ENCODE measurements at regions not wholly inside any gene's neighbourhood (a gene's known extent, or its start where the extent isn't known, plus 50 kb on each side); places are given as distances from the start of the nearest gene placed in this dataset.
"Not testable (repeated sequence)": the region's sequence is repeated elsewhere in the genome, so short reads cannot be mapped to it uniquely, and the experiment has no call there.

DNA sequence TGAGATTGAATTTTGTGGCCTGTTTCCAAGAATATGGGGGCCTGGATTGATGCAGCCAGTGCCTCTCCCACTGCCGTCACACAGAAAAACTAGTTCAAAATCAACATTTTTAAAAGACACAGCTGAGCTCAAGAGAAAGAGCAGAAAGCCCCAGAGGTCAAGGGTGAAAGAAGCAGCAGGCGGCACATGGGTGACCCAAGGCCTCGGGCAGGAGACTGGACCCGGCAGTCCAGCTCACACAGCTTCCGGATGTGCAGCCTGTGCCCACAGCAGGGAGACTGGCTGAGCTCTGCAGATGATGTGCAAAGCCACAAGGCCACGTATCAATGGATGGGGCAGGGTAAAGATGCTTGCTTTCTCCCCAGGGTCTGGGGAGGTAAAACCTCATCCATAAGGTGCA is 50.4 kb upstream of the RNF32 start:
- no peak for DNase-seq (ENCODE audit: low read depth)

DNA sequence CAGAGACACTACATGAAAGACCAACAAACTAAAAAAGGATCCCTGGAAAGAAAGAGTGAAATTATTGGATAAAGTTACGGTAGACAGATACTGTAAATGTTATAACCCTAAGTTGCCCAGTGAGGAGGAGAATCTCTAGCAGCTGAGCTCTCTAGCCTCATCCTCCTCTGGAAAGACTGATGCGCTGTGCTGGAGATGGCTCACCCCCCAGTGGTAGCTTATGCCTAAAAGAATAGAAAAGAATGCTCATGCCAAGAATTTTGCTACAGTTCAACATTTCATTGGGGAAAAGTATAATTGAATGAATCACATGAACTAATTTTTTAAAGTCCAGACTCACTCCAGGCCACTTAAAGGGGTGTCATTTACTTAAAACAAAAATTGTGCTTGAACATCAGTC is 50.8 kb upstream of the RNF32 start:
- no peak for DNase-seq (ENCODE audit: low read depth)

DNA sequence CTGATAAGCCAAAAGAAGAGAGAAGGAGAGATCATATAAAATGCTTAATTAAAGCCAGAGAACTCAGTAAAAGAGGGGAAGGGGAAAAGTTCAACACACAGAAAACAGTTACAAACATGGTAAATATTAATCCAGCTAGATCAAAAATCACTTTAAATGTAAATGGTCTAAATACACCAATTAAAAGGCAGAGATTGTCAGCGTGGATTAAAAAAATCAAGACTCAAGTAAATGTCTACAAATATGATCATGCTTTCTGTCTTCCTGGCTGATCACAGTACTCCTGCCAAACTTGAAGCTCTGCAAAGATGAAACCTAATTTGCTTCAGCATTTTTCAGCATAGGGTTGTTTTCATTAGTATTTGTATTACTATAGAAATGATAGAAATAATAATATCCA is 54.6 kb upstream of the RNF32 start:
- DNase-seq (ENCODE audit: low read depth): no peak

DNA sequence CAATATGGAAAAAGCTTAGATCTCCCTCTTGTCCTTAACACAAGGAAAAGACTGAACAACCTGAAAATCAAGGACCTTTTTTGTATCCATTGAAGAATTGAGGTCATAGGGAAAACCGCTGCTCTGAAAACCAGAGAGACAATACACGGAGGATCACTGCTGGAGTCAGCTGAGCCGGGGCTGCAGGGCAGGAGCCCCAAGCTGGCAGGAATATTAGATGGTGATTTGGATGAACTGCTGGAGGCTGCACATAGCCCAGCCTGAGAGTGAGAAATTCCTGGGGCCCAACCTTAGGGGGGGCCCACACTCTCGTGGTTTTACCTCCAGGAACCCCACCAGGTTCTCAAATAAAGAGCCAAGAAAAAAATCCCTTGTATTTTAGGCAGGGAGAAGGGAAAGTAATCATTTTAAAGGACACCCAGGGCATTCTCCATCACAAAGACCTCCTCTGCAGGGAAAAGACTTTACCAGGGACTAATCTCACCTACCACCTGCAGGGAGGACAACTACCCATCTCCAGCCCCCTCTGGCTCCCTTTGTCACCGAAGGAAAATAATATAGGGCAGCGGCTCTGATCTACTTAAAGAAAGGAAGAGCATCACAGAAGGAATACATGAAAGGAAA is 55.4 kb upstream of the RNF32 start:
- no peak for DNase-seq (ENCODE audit: low read depth)

DNA sequence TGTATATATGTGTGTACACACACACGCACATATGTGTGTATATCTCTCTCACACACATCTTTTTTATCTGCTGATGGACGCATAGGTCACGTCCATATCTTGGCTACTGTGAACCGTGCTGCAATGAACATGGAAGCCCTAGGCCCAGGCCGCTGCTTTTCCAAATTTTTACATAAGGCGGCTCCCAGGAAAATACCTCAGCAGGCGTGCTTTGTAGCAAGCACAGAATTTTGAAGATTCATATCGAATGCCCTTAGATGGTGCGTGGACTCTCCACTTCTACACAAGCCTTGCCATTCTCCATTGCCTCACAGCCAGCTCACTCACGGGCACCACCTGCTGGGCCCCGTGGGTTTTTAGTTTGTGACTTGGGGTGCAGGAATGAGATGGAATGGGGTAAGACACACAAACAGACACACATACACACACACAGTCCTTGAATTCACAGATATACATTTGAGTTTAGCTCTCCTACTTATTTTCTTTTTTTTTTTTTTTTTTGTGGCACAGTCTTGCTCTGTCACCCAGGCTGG is 57.9 kb upstream of the RNF32 start:
- no peak for DNase-seq (ENCODE audit: low read depth)

DNA sequence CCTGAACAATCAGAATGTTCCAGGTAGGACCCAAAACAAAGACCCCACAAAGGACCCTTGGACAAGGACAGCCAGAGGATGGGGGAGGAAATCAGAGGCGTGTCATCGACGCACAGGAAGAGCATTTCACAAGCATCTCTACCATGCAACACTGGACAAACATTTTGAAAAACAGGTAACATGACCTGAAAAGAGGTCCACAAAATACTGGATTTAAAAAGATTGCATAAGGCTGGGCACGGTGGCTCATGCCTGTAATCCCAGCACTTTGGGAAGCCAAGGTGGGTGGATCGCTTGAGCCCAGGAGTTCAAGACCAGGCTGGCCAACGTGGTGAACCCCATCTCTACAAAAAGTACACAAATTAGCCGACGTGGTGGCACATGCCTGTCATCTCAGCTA is 60.5 kb upstream of the RNF32 start:
- no peak for DNase-seq (ENCODE audit: low read depth)

DNA sequence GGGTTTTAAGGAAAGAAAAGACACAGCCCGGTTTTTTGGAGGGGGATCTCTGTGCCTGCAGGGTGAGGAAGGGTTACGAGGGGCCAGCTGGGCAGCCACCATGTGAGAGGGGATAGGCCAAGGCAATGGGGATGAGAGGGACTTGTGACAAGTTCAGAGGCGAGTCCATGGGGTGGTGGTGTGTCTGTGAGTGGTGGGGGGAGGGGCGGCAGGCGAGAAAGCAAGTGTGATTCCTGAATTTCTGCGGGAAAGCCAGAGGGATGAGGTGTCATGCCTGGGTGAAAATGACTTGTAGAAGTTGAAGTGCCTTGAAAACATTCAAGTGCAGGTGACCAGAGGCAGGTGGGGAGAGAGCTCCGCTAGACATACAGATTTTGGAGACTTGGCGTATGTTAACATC is 61.0 kb upstream of the RNF32 start:
- no peak for DNase-seq (ENCODE audit: low read depth)

DNA sequence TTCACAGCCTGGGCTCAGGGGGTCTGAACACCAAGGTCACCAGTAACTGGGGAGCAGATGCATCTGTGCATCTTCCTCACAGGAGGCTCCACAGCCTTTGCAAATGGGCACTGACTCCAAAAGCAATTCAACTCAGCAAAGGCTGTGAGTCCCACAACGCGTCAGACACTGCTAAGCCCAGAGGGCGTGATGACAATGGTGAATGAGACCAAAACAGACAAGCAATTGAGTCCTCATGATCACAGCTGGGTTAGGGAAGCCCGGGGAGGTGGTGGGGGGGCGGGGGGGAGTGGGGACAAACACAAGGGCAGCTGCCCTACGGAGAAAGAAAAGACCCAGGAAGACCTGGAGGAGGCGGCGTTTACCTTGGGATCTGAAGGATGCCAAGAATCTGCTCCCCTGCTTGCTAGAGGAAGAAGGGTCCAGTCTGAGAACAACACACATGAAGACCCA is 61.6 kb upstream of the RNF32 start:
- DNase-seq (ENCODE audit: low read depth): no peak

DNA sequence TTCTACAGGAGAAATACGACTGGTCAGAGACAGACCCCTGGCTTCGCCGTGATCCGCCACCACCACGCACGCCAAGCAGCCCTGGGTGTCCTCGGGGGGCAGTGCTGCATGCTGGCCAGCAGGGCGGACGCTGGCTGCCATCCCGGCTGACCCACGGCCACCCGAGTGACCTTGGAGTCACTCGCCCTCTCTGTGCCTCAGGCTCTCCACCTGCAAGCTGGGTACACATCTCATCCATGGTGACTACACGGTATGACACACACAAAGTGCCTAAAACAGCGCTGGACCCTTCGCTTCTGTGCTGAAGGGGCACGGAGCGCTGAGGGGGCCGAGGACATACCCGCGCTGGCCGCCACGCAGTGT is 62.0 kb upstream of the RNF32 start:
- no peak for DNase-seq (ENCODE audit: low read depth)

DNA sequence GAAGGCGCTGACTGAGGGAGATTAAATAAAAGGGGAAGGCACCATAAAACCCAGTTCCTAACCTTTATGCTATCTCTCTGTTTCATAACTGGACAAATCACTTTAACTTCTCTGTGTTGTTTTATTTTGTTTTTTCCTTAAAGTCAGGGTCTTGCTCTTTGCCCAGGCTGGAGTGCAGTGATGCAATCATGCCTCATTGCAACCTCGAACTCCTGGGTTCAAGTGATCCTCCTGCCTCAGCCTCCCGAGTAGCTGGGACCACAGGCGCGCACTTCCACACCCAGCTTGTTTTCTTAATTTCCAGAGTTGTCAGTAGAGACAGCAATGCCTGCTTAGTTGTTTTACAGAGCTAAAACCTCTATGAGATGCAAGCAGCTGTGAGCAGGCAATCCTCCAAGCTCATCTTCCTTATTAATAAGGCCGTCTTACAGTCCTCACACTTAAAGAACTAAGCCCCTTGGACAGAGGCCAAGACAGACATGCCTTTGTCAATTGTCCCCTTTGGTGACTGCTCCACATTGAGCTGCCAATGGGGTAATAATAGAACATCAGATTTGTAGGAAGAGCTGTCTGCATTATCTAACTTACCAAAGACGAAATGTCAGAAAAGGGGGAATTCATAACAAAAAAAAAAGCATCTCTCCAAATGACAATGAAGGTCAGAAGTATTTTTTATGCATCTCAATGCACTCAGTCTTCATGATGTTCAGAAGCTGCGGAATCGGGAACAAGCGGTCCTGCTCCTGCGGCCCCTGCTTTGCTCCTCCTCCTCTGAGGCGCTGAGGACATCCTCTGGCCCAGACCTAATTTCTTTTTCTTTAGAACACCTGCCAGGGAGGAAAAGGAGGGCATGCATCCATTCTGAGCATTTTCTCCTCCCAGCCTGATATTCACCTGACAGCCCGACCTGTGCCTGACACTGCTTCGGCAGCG is 62.7 kb upstream of the RNF32 start:
- DNase-seq (ENCODE audit: low read depth): no peak

DNA sequence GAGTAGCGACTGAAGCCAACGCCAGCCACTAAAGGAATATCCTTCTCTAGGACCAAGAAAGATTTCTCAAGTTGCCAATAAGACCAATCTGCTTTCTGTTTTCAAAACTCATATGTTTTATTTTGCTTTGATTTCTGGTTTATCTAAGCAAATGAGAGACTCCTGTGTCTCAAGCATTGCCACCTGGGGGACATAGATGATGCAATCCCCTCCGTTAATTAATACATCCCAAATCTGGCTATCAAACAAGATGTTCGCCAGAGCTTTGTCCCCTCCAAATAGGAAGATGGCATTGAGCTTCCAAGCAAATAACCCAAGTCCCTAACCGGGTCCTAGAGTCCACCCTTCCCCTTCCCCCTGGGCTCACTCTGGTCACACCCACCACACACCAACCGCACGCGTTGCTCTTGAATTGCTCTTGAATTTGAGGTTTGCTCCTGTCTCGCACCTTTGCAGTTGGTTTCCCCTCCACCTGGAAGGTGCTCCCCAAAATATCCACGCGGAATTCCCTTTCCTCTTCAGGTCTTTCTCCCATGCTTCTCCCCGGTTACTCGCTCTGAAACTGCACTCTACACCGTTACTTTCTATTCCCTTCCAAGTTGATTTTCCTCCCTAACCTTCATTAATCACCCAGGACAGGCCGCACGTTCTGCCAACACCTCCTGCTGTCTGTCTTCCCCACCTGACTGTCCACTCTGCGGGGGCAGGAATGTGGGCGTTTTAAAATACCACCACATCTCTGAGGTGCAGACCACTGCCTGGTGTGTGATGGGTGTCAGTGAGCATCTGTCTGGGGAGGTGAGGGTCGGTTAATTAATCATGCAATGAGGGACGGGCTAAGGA is 64.1 kb upstream of the RNF32 start:
- no peak for DNase-seq (ENCODE audit: low read depth)

DNA sequence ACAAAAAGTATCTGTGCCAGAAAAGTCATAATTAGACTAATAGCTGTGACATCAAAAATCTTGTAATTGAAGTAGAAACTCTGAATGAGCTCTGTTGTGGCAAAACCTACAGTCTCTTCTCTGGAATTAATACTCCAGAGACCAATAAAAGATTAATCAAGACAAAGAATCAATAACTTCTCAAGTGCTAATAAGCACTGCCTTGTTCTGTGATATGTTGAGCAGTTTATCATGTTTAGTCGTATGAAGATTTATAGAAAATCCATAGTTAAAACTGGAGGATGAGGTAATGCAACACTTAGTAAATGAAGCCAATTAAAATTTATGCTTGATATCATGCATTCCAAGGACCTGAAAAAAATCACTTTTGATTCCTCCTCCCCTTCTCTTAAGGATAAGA is 72.3 kb upstream of the RNF32 start:
- no peak for DNase-seq (ENCODE audit: low read depth)

DNA sequence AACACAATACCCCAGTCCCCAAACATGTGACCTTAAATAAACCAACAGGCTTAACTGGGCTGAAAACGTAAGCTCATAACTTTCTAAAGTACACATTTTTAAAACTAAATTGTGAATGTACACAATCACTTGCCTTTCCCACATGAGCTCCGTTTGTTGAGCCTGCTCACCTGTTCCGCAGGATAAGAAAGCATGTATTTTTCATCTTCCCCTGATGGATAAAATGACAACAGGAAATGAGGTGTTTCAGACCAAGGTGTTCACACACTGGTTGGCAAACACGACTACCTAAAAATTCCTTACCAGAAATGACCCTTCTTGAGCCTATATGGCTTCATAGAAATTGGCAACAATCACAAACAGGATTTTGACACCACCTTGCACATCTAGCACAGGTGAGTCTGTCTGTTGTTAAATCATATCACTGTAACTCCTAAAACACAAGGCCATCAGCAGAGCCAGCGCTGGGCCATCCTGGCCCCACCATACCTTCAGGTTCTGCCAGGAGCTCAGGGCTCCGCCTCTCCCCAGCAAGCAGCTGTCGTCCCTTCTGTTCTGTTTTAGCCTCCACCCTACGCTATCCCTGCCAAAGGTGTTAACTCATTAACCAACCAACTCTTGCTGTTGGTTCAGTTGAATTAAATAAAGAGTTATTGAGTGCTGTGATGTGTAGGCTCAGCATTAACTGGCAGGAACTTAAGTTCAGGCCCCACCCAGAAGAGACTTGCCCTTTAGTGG is 73.6 kb upstream of the RNF32 start:
- DNase-seq (ENCODE audit: low read depth): no peak

DNA sequence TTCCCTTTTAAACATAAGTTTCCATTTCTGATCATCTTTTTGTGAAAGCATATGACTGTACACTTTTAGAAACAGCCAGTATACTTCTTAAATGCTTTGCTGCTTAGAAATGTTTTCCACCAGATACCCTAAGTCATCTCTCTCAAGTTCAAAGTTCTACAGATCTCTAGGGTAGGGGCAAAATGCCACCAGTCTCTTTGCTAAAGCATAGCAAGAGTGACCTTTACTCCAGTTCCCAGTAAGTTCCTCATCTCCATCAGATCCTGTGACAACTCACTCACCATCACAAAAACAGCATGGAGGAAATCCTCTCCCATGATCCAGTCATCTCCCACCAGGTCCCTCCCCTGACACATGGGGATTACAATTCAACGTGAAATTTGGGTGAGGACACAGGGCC is 75.6 kb upstream of the RNF32 start:
- not testable (repeated sequence) for DNase-seq (ENCODE audit: low read depth)

DNA sequence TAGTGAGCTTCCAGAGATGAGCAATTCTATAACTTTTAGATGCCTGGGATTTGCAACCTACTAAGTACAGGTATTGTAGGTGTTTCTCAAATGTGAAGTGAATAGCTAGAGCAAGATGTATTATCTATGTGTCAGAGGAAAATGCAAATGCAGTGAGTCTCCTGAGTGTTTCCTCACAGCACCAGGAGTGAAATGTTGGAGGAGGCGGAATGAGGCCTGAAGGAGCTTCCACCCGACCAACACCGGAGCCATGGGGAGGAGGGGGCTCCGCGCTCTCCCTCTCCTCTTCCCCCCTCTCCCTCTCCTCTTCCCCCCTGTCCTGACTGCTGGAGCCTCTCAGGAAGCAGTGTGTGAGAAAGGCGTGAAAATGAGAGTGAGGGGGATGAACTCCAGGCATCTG is 79.9 kb upstream of the RNF32 start:
- no peak for DNase-seq (ENCODE audit: low read depth)

DNA sequence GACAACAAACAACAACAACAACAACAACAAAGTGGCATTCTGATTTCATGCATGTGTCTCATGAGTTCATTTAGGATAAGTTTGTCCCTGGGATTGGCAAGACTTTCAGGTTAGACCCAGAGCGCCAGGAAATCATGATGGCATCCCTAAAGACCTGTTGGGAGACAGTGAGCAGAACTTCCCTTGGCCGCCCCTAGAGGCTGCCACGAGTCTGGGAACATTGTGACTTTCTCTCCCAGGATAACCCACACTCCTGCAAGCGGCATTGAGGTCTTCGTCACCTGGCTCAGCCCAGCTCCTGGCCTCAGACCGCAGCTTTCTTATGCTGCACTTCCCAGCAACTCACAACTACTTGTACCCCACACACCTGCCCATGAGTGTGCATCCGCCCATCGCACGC is 80.5 kb upstream of the RNF32 start:
- no peak for DNase-seq (ENCODE audit: low read depth)

DNA sequence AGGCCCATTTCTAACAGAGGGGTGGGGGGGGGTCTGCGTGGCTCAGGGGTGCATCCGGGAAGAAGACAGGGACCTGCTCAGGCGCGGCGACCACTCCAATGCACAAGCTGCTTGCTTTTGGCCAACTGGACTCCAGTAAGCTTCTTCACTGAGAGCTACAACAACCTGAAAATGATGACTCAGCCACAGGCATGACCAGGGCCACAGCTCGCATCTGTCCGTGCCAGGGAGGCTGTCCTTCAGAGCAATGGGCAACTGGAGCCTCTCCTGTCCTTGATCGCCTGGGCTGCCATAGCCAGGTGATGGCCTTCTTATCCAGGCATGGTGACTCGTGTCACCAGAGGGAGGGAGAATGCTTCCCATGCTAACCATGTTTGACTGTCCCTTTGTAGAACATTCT is 81.6 kb upstream of the RNF32 start:
- DNase-seq (ENCODE audit: low read depth): no peak

DNA sequence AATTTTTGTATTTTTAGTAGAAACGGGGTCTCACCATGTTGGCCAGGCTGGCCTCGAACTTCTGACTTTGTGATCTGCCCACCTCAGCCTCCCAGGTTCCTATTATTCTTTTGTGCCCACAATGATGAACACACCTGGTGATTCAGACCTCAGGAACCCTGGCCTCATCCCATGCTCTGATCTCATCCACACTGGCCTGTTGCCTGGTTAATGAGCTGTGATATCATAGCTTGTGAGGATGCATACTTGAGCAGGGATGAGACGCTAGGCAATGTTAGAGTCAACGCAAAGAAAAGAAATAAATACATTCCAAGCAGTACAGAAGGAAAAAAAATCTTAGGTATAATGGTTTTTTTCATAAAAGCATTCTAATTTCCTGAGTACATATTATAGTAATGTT is 82.4 kb upstream of the RNF32 start:
- no peak for DNase-seq (ENCODE audit: low read depth)

DNA sequence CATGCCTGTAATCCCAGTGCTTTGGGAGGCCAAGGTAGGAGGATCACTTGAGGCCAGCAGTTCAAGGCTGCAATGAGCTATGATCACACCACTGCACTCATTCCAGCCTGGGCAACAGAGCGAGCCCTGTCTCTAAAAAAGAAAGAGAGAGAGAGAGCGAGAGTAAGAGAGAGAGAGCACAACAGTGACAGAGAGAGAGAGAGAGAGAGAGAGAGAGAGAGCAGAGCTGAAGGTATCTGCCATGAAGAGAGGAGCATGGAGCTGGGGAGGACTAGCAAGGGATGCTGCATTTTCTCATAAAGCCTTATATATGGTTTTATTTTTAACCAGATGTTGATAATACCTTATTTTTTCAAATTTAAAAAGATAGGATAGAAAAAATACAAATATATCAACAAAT is 84.5 kb upstream of the RNF32 start:
- DNase-seq (ENCODE audit: low read depth): no peak

DNA sequence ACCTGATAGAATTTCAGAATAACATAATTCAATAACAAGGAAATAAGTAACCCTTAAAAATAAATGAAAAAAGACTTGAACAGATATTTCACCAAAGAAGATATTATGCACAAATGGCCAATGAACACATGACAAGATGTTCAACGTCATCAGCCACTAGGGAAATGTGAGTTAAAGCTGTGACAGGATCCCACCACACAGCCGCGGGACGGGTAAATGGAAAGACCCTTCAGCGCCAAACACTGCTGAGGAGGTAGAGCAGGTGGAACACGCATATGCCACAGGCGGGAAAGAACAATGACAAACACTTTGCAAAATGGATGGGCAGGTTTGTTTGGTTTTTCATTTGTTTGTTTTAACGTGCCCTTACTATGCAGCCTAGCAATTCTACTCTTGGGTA is 86.1 kb upstream of the RNF32 start:
- DNase-seq (ENCODE audit: low read depth): no peak

DNA sequence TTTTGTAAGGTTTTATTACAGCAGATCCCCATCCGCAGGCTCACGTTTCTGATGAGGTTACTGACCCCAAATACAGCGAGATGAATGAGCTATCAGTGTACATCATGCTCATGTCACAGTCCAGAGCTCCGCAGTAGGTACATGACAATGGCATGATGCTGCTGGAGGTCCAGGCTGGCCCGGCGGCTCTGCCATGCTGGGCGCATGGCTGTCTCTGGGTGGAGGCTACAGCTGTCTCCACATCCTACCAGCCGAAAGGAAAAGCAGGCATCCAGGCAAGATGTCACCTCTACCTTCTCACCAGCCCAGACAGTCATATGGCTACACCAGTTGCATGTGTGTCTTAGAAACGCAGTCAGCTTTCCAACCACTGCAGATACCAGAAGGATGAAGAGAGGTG is 90.9 kb upstream of the RNF32 start:
- DNase-seq (ENCODE audit: low read depth): no peak
